DOHH2 (cell line): ENCODE measurements at regions not wholly inside any gene's neighbourhood (a gene's known extent, or its start where the extent isn't known, plus 50 kb on each side); places are given as distances from the start of the nearest gene placed in this dataset.

Experiments used
- EZH2phosphoT487 ChIP-seq: fragments of 200-600 bp; sonication (generic); IDR thresholded peaks from 2 replicates; pipeline ENCODE4 v1.6.1; 2017; ENCODE audit warnings: borderline replicate concordance, mild to moderate bottlenecking, antibody characterized with exemption, low read length, moderate library complexity, mixed read lengths
- TF ChIP-seq, protein P1 (sequence below): fragments of 200-600 bp; sonication (generic); IDR thresholded peaks from one replicate; pipeline ENCODE4 v1.5.1; 2014; ENCODE audit warnings: antibody characterized with exemption, mild to moderate bottlenecking, low read depth, low read length; ENCODE audit not compliant: poor library complexity, severe bottlenecking

DNA sequence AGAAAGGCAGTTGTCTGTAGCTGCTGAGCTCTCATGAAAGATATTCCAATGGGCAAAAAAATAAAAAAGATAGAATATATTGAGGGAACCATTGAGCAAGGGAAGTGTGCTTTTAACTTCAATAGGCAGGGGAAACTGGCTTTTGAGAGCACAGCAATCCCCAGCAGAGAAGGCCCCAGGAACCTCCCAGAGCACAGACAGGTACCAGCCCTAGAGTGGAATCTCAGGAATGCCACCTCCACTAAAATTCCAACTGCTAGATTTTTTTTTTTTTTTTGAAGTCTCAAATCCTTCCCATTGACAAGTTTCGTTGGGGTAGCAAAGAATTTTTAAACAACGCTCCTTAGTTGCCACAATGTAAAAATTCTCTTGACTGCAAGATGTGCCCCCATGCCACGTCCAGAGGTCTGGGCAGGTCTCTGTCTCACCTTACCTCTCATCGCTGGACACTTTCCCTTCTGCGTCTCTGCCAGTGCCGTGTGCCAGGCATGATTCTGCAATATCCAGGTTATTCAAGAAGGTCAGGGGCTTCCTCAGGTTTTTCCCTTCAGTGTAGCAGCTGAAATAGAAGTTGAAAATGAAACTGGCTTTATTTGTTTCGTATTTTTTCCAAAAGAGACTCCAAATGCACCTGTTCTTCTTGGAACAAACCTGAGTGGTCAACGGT lies 64.2 kb upstream of the IRX1 start:
- TF ChIP-seq, protein P1, sequence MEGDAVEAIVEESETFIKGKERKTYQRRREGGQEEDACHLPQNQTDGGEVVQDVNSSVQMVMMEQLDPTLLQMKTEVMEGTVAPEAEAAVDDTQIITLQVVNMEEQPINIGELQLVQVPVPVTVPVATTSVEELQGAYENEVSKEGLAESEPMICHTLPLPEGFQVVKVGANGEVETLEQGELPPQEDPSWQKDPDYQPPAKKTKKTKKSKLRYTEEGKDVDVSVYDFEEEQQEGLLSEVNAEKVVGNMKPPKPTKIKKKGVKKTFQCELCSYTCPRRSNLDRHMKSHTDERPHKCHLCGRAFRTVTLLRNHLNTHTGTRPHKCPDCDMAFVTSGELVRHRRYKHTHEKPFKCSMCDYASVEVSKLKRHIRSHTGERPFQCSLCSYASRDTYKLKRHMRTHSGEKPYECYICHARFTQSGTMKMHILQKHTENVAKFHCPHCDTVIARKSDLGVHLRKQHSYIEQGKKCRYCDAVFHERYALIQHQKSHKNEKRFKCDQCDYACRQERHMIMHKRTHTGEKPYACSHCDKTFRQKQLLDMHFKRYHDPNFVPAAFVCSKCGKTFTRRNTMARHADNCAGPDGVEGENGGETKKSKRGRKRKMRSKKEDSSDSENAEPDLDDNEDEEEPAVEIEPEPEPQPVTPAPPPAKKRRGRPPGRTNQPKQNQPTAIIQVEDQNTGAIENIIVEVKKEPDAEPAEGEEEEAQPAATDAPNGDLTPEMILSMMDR, result no peak
- no peak for TF ChIP-seq EZH2phosphoT487
